Fibroblast of mammary gland (primary cell): ENCODE measurements at regions not wholly inside any gene's neighbourhood (a gene's known extent, or its start where the extent isn't known, plus 50 kb on each side); places are given as distances from the start of the nearest gene placed in this dataset.
"Not testable (repeated sequence)": the region's sequence is repeated elsewhere in the genome, so short reads cannot be mapped to it uniquely, and the experiment has no call there.

Experiments
- DNase-seq: peaks from one replicate; pipeline ENCODE4 v3.0.0-alpha.2; 2010; ENCODE audit warnings: low read depth
- H3K4me3 ChIP-seq: 2 replicates; pipeline ENCODE4 v1.5.1; 2011; ENCODE audit warnings: low read depth, mild to moderate bottlenecking, low read length, moderate library complexity; ENCODE audit not compliant: control insufficient read depth
- CTCF ChIP-seq: conservative IDR thresholded peaks from 2 replicates; pipeline ENCODE4 v1.5.1; 2011; ENCODE audit warnings: low read depth, low read length, inconsistent platforms; ENCODE audit not compliant: control insufficient read depth, insufficient read depth

- no peak overlapping the region for H3K4me3 ChIP-seq
- no peak for TF ChIP-seq CTCF
- DNase-seq = no peak
Observed at GRCh38 chr10:31209478-31209877, 109.5 kb upstream of the ZEB1 start.

- H3K4me3 ChIP-seq = no peak overlapping the region
- TF ChIP-seq CTCF = no peak
- no peak for DNase-seq
Observed at GRCh38 chr10:31210190-31210589, 108.8 kb upstream of the ZEB1 start.

- no peak for DNase-seq
- no peak for TF ChIP-seq CTCF
- H3K4me3 ChIP-seq = no peak overlapping the region
Observed at GRCh38 chr10:31213959-31214358, 105.1 kb upstream of the ZEB1 start.

- no peak for DNase-seq
- no peak overlapping the region for H3K4me3 ChIP-seq
- no peak for TF ChIP-seq CTCF
Observed at GRCh38 chr10:31215052-31215451, 104.0 kb upstream of the ZEB1 start.

- TF ChIP-seq CTCF = no peak
- no peak overlapping the region for H3K4me3 ChIP-seq
- DNase-seq = no peak
Observed at GRCh38 chr10:31219306-31219705, 99.7 kb upstream of the ZEB1 start.

- not testable (repeated sequence) for DNase-seq, H3K4me3 ChIP-seq
Observed at GRCh38 chr10:31228780-31229179, 90.2 kb upstream of the ZEB1 start.

- H3K4me3 ChIP-seq = no peak overlapping the region
- TF ChIP-seq CTCF = no peak
- DNase-seq = no peak
Observed at GRCh38 chr10:31239961-31240360, 79.1 kb upstream of the ZEB1 start.
